ENCODE measurements at regions not wholly inside any gene's neighbourhood (a gene's known extent, or its start where the extent isn't known, plus 50 kb on each side); places are given as distances from the start of the nearest gene placed in this dataset.

DNA sequence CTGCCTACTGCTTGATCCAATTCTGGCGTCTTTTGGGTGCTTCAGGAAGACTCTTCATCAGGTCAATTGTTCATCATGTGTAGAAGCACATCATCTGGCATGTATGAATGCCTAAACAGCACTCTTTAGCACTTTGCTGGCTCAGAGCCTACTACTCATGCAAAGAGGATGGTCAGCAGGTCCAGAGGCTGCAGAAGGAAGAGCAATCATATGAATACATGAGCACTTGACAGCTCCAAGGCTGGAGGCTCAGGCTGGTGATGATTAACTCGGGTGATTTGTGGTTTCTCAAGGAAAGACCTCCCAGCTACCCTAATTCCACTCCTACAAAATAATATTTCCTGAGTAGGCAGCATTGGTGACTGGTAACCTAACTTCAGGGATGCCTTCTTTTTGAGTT is 103.8 kb upstream of the CXCL13 start:
- no peak for TF ChIP-seq EZH2phosphoT487 (IDR thresholded peaks at IDR 0.05; ENCODE audit: insufficient read depth, low read depth)
- no peak for TF ChIP-seq EZH2 (IDR thresholded peaks at IDR 0.05; ENCODE audit: insufficient read depth, poor library complexity, severe bottlenecking)

Data from GM23248 (cell line).